SK-N-SH treated with all-trans-retinoic acid at 6 μM for 48 hours (cell line): ENCODE measurements at regions not wholly inside any gene's neighbourhood (a gene's known extent, or its start where the extent isn't known, plus 50 kb on each side); places are given as distances from the start of the nearest gene placed in this dataset.

Experiments used
- ATAC-seq: fragments of 200-7000 bp; cut with Tn5 transposase; 3 replicates; pipeline ENCODE4 v1.9.1; 2020; ENCODE audit warnings: mild to moderate bottlenecking, moderate library complexity
- ARNTL ChIP-seq: fragments of 450-650 bp; formaldehyde crosslinking; IDR thresholded peaks from 2 replicates; pipeline ENCODE4 v1.5.0; 2020; ENCODE audit warnings: low read depth, mild to moderate bottlenecking, moderate library complexity, borderline replicate concordance
- BACH2 ChIP-seq: fragments of 250-450 bp; sonication (Bioruptor Pico); IDR thresholded peaks from 2 replicates; pipeline ENCODE4 v1.9.0; 2021; ENCODE audit warnings: mild to moderate bottlenecking, borderline replicate concordance
- CSDC2 ChIP-seq: fragments of 250-450 bp; sonication (Bioruptor Pico); IDR thresholded peaks from 2 replicates; pipeline ENCODE4 v1.5.0; 2020; ENCODE audit warnings: mild to moderate bottlenecking, moderate library complexity
- ESRRG ChIP-seq: fragments of 250-450 bp; sonication (Bioruptor Pico); IDR thresholded peaks from 2 replicates; pipeline ENCODE4 v1.6.1; 2021; ENCODE audit warnings: mild to moderate bottlenecking
- GLIS3 ChIP-seq: fragments of 250-450 bp; sonication (Bioruptor Pico); IDR thresholded peaks from 2 replicates; pipeline ENCODE4 v1.5.0; 2020; ENCODE audit warnings: mild to moderate bottlenecking, moderate library complexity
- ISL1 ChIP-seq: fragments of 250-450 bp; sonication (Bioruptor Pico); IDR thresholded peaks from 2 replicates; pipeline ENCODE4 v2.1.2; 2022; ENCODE audit warnings: mild to moderate bottlenecking, moderate library complexity
- OSR1 ChIP-seq: fragments of 250-450 bp; sonication (Bioruptor Pico); IDR thresholded peaks from 2 replicates; pipeline ENCODE4 v1.8.0; 2022; ENCODE audit warnings: moderate library complexity, mild to moderate bottlenecking, inconsistent platforms
- PPARA ChIP-seq: fragments of 250-450 bp; sonication (Bioruptor Pico); IDR thresholded peaks from 2 replicates; pipeline ENCODE4 v1.5.0; 2020; ENCODE audit warnings: mild to moderate bottlenecking, borderline replicate concordance
- RARB ChIP-seq: fragments of 250-450 bp; sonication (Bioruptor Pico); IDR thresholded peaks from 2 replicates; pipeline ENCODE4 v1.8.0; 2021; ENCODE audit warnings: mild to moderate bottlenecking, moderate library complexity
- SNAI2 ChIP-seq: fragments of 250-450 bp; sonication (Bioruptor Pico); IDR thresholded peaks from 2 replicates; pipeline ENCODE4 v1.5.0; 2020; ENCODE audit warnings: mild to moderate bottlenecking, moderate library complexity
- TCF4 ChIP-seq: fragments of 250-450 bp; sonication (Bioruptor Pico); IDR thresholded peaks from 2 replicates; pipeline ENCODE4 v1.8.0; 2021; ENCODE audit warnings: mild to moderate bottlenecking, moderate library complexity, borderline replicate concordance
- ZC3H10 ChIP-seq: fragments of 250-450 bp; sonication (Bioruptor Pico); IDR thresholded peaks from 2 replicates; pipeline ENCODE4 v1.5.1; 2021; ENCODE audit warnings: mild to moderate bottlenecking, moderate library complexity
- ZNF565 ChIP-seq: fragments of 450-650 bp; formaldehyde crosslinking; conservative IDR thresholded peaks from 2 replicates; pipeline ENCODE4 v1.5.0; 2020; ENCODE audit warnings: low read depth, mild to moderate bottlenecking, moderate library complexity
- ZNF70 ChIP-seq: fragments of 450-650 bp; formaldehyde crosslinking; IDR thresholded peaks from 2 replicates; pipeline ENCODE4 v1.5.0; 2020; ENCODE audit warnings: mild to moderate bottlenecking, moderate library complexity
- ZNF8 ChIP-seq: fragments of 450-650 bp; formaldehyde crosslinking; IDR thresholded peaks from 2 replicates; pipeline ENCODE4 v1.5.0; 2020; ENCODE audit warnings: mild to moderate bottlenecking, moderate library complexity
- TF ChIP-seq, protein P1 (sequence below): fragments of 250-450 bp; sonication (Bioruptor Pico); IDR thresholded peaks from 2 replicates; pipeline ENCODE4 v1.8.0; 2021; ENCODE audit warnings: low read depth, mild to moderate bottlenecking, moderate library complexity, borderline replicate concordance
- TF ChIP-seq, protein P2 (sequence below): fragments of 250-450 bp; sonication (Bioruptor Pico); IDR thresholded peaks from 2 replicates; pipeline ENCODE4 v1.5.1; 2021; ENCODE audit warnings: mild to moderate bottlenecking, moderate library complexity
- TF ChIP-seq, protein P3 (sequence below): fragments of 250-450 bp; sonication (Bioruptor Pico); IDR thresholded peaks from 2 replicates; pipeline ENCODE4 v1.5.1; 2020; ENCODE audit warnings: low read depth, mild to moderate bottlenecking, moderate library complexity
- TF ChIP-seq, protein P4 (sequence below): fragments of 250-450 bp; sonication (Bioruptor Pico); IDR thresholded peaks from 2 replicates; pipeline ENCODE4 v1.8.0; 2020; ENCODE audit warnings: mild to moderate bottlenecking, moderate library complexity, borderline replicate concordance
- TF ChIP-seq, protein P5 (sequence below): fragments of 250-450 bp; sonication (Bioruptor Pico); IDR thresholded peaks from 2 replicates; pipeline ENCODE4 v1.5.0; 2020; ENCODE audit warnings: mild to moderate bottlenecking, moderate library complexity

DNA sequence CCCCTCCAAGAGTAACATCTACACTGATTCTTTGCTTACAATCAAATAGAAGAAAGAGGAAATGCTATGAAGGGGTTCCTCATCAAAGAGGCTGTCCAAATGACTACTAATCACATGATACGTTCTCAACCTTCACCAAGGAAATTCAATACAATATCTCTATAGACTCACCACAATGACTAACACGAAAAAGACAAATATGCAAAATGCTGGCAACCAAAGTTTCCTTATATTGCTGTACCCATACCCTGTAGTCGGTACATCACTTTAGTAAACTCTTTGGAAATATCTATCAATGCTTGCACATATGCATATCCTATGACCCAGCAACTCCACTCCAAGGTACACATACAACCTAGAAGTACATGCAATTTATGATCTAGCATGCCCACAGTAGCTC lies 1296.6 kb downstream of the AACS start:
- TF ChIP-seq BACH2 (CRISPR knock-in tag) (no peak), GLIS3 (CRISPR knock-in tag) (no peak), PPARA (CRISPR knock-in tag) (no peak), ZNF565 (CRISPR knock-in tag) (no peak)
- TF ChIP-seq, protein P1, sequence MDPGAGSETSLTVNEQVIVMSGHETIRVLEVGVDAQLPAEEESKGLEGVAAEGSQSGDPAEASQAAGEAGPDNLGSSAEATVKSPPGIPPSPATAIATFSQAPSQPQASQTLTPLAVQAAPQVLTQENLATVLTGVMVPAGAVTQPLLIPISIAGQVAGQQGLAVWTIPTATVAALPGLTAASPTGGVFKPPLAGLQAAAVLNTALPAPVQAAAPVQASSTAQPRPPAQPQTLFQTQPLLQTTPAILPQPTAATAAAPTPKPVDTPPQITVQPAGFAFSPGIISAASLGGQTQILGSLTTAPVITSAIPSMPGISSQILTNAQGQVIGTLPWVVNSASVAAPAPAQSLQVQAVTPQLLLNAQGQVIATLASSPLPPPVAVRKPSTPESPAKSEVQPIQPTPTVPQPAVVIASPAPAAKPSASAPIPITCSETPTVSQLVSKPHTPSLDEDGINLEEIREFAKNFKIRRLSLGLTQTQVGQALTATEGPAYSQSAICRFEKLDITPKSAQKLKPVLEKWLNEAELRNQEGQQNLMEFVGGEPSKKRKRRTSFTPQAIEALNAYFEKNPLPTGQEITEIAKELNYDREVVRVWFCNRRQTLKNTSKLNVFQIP (CRISPR knock-in tag), result no peak

DNA sequence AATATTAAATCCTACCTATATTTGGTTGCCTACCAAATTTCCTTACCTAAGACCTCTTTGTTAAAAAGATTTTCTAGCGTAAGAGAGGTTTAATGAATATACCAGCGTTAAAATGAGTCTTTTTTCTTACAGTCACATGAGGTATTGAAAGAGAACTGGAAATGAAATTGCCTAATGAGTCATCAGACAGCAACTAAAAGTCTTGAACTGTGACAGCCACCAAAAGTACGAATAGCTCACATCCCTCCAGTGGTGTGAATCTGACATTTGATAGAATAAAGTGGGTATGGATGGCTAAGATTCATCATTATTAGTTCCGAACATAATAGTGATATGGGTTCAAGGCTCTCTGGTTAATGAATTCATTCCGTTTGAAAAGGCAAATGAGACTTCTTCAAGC lies 1297.3 kb downstream of the AACS start:
- ATAC-seq, result no peak
- TF ChIP-seq RARB (CRISPR knock-in tag) (no peak), OSR1 (no peak), ARNTL (CRISPR knock-in tag) (no peak), CSDC2 (CRISPR knock-in tag) (no peak), TCF4 (no peak), ZNF70 (CRISPR knock-in tag) (no peak), GLIS3 (CRISPR knock-in tag) (no peak), PPARA (CRISPR knock-in tag) (no peak), ISL1 (CRISPR knock-in tag) (no peak), SNAI2 (CRISPR knock-in tag) (no peak), ESRRG (CRISPR knock-in tag) (no peak), ZC3H10 (CRISPR knock-in tag) (no peak), ZNF565 (CRISPR knock-in tag) (no peak), ZNF8 (CRISPR knock-in tag) (no peak)
- TF ChIP-seq, protein P1 (CRISPR knock-in tag), result no peak
- TF ChIP-seq, protein P2, sequence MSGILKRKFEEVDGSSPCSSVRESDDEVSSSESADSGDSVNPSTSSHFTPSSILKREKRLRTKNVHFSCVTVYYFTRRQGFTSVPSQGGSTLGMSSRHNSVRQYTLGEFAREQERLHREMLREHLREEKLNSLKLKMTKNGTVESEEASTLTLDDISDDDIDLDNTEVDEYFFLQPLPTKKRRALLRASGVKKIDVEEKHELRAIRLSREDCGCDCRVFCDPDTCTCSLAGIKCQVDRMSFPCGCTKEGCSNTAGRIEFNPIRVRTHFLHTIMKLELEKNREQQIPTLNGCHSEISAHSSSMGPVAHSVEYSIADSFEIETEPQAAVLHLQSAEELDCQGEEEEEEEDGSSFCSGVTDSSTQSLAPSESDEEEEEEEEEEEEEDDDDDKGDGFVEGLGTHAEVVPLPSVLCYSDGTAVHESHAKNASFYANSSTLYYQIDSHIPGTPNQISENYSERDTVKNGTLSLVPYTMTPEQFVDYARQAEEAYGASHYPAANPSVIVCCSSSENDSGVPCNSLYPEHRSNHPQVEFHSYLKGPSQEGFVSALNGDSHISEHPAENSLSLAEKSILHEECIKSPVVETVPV (CRISPR knock-in tag), result no peak
- TF ChIP-seq, protein P3, sequence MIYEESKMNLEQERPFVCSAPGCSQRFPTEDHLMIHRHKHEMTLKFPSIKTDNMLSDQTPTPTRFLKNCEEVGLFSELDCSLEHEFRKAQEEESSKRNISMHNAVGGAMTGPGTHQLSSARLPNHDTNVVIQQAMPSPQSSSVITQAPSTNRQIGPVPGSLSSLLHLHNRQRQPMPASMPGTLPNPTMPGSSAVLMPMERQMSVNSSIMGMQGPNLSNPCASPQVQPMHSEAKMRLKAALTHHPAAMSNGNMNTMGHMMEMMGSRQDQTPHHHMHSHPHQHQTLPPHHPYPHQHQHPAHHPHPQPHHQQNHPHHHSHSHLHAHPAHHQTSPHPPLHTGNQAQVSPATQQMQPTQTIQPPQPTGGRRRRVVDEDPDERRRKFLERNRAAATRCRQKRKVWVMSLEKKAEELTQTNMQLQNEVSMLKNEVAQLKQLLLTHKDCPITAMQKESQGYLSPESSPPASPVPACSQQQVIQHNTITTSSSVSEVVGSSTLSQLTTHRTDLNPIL (CRISPR knock-in tag), result no peak
- TF ChIP-seq, protein P4, sequence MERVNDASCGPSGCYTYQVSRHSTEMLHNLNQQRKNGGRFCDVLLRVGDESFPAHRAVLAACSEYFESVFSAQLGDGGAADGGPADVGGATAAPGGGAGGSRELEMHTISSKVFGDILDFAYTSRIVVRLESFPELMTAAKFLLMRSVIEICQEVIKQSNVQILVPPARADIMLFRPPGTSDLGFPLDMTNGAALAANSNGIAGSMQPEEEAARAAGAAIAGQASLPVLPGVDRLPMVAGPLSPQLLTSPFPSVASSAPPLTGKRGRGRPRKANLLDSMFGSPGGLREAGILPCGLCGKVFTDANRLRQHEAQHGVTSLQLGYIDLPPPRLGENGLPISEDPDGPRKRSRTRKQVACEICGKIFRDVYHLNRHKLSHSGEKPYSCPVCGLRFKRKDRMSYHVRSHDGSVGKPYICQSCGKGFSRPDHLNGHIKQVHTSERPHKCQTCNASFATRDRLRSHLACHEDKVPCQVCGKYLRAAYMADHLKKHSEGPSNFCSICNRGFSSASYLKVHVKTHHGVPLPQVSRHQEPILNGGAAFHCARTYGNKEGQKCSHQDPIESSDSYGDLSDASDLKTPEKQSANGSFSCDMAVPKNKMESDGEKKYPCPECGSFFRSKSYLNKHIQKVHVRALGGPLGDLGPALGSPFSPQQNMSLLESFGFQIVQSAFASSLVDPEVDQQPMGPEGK (CRISPR knock-in tag), result no peak
- TF ChIP-seq, protein P5, sequence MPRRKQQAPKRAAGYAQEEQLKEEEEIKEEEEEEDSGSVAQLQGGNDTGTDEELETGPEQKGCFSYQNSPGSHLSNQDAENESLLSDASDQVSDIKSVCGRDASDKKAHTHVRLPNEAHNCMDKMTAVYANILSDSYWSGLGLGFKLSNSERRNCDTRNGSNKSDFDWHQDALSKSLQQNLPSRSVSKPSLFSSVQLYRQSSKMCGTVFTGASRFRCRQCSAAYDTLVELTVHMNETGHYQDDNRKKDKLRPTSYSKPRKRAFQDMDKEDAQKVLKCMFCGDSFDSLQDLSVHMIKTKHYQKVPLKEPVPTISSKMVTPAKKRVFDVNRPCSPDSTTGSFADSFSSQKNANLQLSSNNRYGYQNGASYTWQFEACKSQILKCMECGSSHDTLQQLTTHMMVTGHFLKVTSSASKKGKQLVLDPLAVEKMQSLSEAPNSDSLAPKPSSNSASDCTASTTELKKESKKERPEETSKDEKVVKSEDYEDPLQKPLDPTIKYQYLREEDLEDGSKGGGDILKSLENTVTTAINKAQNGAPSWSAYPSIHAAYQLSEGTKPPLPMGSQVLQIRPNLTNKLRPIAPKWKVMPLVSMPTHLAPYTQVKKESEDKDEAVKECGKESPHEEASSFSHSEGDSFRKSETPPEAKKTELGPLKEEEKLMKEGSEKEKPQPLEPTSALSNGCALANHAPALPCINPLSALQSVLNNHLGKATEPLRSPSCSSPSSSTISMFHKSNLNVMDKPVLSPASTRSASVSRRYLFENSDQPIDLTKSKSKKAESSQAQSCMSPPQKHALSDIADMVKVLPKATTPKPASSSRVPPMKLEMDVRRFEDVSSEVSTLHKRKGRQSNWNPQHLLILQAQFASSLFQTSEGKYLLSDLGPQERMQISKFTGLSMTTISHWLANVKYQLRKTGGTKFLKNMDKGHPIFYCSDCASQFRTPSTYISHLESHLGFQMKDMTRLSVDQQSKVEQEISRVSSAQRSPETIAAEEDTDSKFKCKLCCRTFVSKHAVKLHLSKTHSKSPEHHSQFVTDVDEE (CRISPR knock-in tag), result no peak
- TF ChIP-seq, all 23 proteins: peak for 0

More for the DNA sequence above, 1296.6 kb downstream of the AACS start:
- ATAC-seq, result no peak

DNA sequence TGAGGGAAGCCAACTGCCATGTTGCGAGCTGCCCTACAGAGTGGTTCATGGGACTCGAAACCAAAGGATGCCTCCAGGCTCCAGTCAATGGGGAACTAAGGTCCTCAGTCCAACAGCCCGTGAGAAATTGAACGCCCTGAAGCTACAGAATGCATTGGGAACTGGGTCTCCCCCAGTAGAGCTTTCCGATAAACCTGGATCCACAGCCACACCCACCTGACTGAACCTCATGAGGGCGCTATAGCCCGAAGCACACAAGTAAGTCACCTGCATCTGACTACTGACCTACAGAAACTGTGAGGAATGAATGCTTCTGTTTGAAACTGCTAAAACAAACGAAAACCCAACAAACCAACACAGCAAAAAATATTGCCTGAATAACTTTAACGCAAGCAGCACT lies 1297.7 kb downstream of the AACS start:
- ATAC-seq, result no peak
- TF ChIP-seq GLIS3 (CRISPR knock-in tag) (no peak), TCF4 (no peak), ISL1 (CRISPR knock-in tag) (no peak), ESRRG (CRISPR knock-in tag) (no peak), ZNF565 (CRISPR knock-in tag) (no peak), ARNTL (CRISPR knock-in tag) (no peak)
- TF ChIP-seq, protein P3 (CRISPR knock-in tag), result no peak
- TF ChIP-seq, protein P5 (CRISPR knock-in tag), result no peak
